PFSK-1 (cell line): ENCODE measurements at regions not wholly inside any gene's neighbourhood (a gene's known extent, or its start where the extent isn't known, plus 50 kb on each side); places are given as distances from the start of the nearest gene placed in this dataset.

Experiments used
- FOXP2 ChIP-seq: optimal IDR thresholded peaks from 2 replicates; pipeline ENCODE3; 2011; ENCODE audit warnings: borderline replicate concordance, control low read depth, inconsistent platforms; ENCODE audit not compliant: insufficient read depth; ENCODE audit errors: extremely low read length, extremely low read depth
- POLR2AphosphoS5 ChIP-seq: IDR thresholded peaks from 2 replicates; pipeline ENCODE4 v1.6.1; 2012; ENCODE audit warnings: low read depth, mild to moderate bottlenecking, control low read depth, low read length, moderate library complexity
- REST ChIP-seq, 2 experiments: IDR thresholded peaks; 2 replicates each; pipeline versions ENCODE4 v1.6.1 to v1.8.0; 2011 to 2012; ENCODE audit warnings: low read depth in 2 of 2, low read length in 2 of 2, control low read depth in 1 of 2, inconsistent platforms in 1 of 2, mild to moderate bottlenecking in 1 of 2, moderate library complexity in 1 of 2; ENCODE audit not compliant: insufficient read depth in 1 of 2
- SIN3A ChIP-seq: IDR thresholded peaks from 2 replicates; pipeline ENCODE4 v1.6.1; 2012; ENCODE audit warnings: mild to moderate bottlenecking, low read length, moderate library complexity, borderline replicate concordance; ENCODE audit not compliant: insufficient read depth
- TAF1 ChIP-seq: IDR thresholded peaks from 2 replicates; pipeline ENCODE4 v1.6.1; 2012; ENCODE audit warnings: low read length, control low read depth, borderline replicate concordance; ENCODE audit not compliant: insufficient read depth

GRCh38 chr20:63124092-63124781 is 91.7 kb downstream of the YTHDF1 start:
- TF ChIP-seq POLR2AphosphoS5 (no peak), TAF1 (no peak), REST (IDR thresholded peaks at IDR 0.05; ENCODE audit: insufficient read depth in 1 of 2, low read depth in 2 of 2, low read length in 2 of 2) (no peak), SIN3A (no peak), FOXP2 (no peak)

GRCh38 chr20:63123331-63123741 is 92.6 kb downstream of the YTHDF1 start:
- no peak for TF ChIP-seq REST (IDR thresholded peaks at IDR 0.05; ENCODE audit: insufficient read depth in 1 of 2, low read depth in 2 of 2, low read length in 2 of 2)
- no peak for TF ChIP-seq POLR2AphosphoS5
- TF ChIP-seq TAF1, result no peak
- no peak for TF ChIP-seq SIN3A
- TF ChIP-seq FOXP2, result no peak

- TF ChIP-seq POLR2AphosphoS5 (no peak), TAF1 (no peak), REST (IDR thresholded peaks at IDR 0.05; ENCODE audit: insufficient read depth in 1 of 2, low read depth in 2 of 2, low read length in 2 of 2) (no peak), FOXP2 (no peak), SIN3A (no peak)
Observed at GRCh38 chr20:63122626-63123025, 93.3 kb downstream of the YTHDF1 start.

GRCh38 chr20:63121749-63122405 is 94.1 kb downstream of the YTHDF1 start:
- TF ChIP-seq TAF1 (no peak), REST (IDR thresholded peaks at IDR 0.05; ENCODE audit: insufficient read depth in 1 of 2, low read depth in 2 of 2, low read length in 2 of 2) (no peak), POLR2AphosphoS5 (no peak), SIN3A (no peak), FOXP2 (no peak)

GRCh38 chr20:63121246-63121645 is 94.7 kb downstream of the YTHDF1 start:
- no peak for TF ChIP-seq POLR2AphosphoS5
